Effector memory CD4-positive, alpha-beta T cell (primary cell): ENCODE measurements at regions not wholly inside any gene's neighbourhood (a gene's known extent, or its start where the extent isn't known, plus 50 kb on each side); places are given as distances from the start of the nearest gene placed in this dataset.

Source experiments
- DNase-seq, 3 donors: peaks; one replicate each; pipeline ENCODE4 v3.0.0-alpha.2; 2020
- H3K27ac ChIP-seq: 2 replicates; pipeline ENCODE4 v1.7.0; 2013; ENCODE audit warnings: mild to moderate bottlenecking, low read length, moderate library complexity; ENCODE audit not compliant: insufficient read depth, poor library complexity, severe bottlenecking
- H3K27me3 ChIP-seq: replicated peaks from 2 replicates; pipeline ENCODE4 v1.7.0; 2013; ENCODE audit warnings: mild to moderate bottlenecking, low read length; ENCODE audit not compliant: insufficient read depth, control insufficient read depth, poor library complexity, severe bottlenecking
- H3K36me3 ChIP-seq: 2 replicates; pipeline ENCODE4 v1.7.0; 2013; ENCODE audit warnings: mild to moderate bottlenecking, low read length, moderate library complexity; ENCODE audit not compliant: control insufficient read depth, insufficient read depth
- H3K4me1 ChIP-seq: 2 replicates; pipeline ENCODE4 v1.7.0; 2013; ENCODE audit warnings: low read length, mild to moderate bottlenecking; ENCODE audit not compliant: control insufficient read depth, insufficient read depth, poor library complexity, severe bottlenecking
- H3K4me3 ChIP-seq: 2 replicates; pipeline ENCODE4 v1.7.0; 2013; ENCODE audit warnings: low read length, low read depth, mild to moderate bottlenecking; ENCODE audit not compliant: insufficient read depth, poor library complexity, severe bottlenecking
- H3K9me3 ChIP-seq: 2 replicates; pipeline ENCODE4 v1.7.0; 2013; ENCODE audit warnings: mild to moderate bottlenecking, low read length, moderate library complexity; ENCODE audit not compliant: control insufficient read depth

- Histone ChIP-seq H3K9me3 (no peaks in the 10 kb centered on the region), H3K36me3 (no peaks in the 10 kb centered on the region), H3K4me3 (no peak overlapping the region), H3K4me1 (no peaks in the 10 kb centered on the region), H3K27ac (no peak overlapping the region), H3K27me3 (no peaks in the 10 kb centered on the region)
- DNase-seq = no peak
Measured at GRCh38 chr19:28405346-28405742, 807.6 kb downstream of the UQCRFS1 start.

DNA sequence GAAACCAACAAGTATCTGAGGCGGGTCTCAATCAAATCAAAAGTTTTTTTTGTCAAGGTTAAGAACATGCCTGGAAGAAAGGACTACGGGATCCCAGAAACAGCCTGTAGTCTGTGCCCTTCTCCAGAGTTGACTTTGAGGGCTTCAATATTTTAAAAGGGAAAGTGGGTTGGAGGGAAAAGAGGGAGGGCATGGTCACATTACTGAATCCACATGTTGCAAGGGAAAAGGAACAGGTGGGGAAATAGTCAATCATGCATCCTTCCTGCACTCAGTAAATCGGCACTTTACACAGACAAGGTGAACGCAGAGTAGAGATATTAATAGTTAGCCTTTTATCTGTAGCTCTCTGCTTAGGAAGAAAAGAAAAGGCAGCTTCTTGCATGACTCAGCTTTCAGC lies 808.5 kb downstream of the UQCRFS1 start:
- Histone ChIP-seq H3K36me3 (no peaks in the 10 kb centered on the region), H3K4me1 (no peaks in the 10 kb centered on the region), H3K27ac (no peak overlapping the region), H3K9me3 (no peaks in the 10 kb centered on the region), H3K27me3 (no peaks in the 10 kb centered on the region), H3K4me3 (no peak overlapping the region)
- no peak for DNase-seq

- no peaks in the 10 kb centered on the region for H3K9me3 ChIP-seq
- H3K36me3 ChIP-seq = no peaks in the 10 kb centered on the region
- H3K27ac ChIP-seq = no peak overlapping the region
- no peaks in the 10 kb centered on the region for H3K27me3 ChIP-seq
- no peaks in the 10 kb centered on the region for H3K4me1 ChIP-seq
- DNase-seq = no peak
- no peak overlapping the region for H3K4me3 ChIP-seq
Measured at GRCh38 chr19:28403690-28404089, 809.3 kb downstream of the UQCRFS1 start.

DNA sequence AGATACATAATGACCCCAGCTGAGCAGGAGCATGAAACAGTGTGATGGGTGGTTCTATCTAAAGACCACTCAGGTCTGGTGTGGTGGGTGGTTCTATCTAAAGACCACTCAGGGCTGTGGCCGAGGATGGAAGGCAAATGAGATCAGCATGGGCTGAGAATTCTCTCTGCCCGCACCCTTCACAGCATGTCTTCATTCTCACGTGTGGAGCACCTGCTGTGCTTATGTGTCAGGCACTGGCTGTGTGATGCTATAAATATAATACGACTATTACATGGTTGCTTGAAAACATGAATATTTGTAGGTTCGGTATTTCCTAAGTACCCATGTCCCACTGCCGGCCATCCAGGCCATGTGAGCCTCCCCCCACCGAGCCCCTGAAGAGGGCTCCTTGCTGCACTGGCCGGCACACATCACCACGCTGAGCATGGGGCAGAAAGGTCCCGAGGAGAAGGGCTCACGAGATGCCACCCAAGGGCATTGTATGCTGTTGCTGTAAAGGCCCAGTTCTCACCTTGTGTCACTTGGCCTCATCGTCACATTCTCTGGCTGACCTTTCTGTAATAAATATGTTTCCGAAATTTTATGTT lies 810.2 kb downstream of the UQCRFS1 start:
- Histone ChIP-seq H3K36me3 (no peaks in the 10 kb centered on the region), H3K4me1 (no peaks in the 10 kb centered on the region), H3K27ac (no peak overlapping the region), H3K9me3 (no peaks in the 10 kb centered on the region), H3K27me3 (no peaks in the 10 kb centered on the region), H3K4me3 (no peak overlapping the region)
- DNase-seq = no peak

DNA sequence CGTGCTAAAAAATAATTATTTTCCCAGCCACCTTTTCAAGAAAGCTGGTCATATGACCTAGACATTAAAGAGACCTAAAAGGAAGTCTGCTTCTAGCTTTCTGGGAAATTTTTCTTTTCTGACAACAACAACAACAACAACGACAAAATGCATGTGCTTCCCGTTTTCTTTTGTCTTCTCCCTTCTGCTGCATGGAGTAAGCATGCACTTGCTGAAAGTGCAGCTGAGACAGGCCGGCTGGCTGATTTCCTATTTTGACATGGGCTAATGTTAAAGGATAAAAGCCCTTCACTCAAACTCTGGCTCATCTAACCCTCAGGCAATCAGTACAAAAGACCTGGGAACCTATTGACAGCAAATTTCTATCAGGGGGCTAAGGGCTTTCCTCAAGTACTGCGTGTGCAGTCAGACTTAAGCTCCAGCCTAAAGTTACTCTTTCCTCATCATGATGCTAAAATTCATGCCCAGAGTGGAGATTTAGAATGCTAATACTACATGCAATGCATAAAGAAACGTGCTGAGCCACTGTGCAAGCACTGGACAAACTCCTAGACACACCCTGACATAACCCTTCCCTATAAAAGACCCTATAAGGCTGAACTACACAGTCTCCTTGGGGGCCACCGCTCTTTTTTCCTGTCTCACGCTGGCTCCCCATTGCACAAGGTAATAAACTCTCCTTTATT lies 811.1 kb downstream of the UQCRFS1 start:
- Histone ChIP-seq H3K27ac (no peak overlapping the region), H3K27me3 (no peaks in the 10 kb centered on the region), H3K9me3 (no peaks in the 10 kb centered on the region), H3K4me1 (no peaks in the 10 kb centered on the region), H3K36me3 (no peaks in the 10 kb centered on the region), H3K4me3 (no peak overlapping the region)
- no peak for DNase-seq

DNA sequence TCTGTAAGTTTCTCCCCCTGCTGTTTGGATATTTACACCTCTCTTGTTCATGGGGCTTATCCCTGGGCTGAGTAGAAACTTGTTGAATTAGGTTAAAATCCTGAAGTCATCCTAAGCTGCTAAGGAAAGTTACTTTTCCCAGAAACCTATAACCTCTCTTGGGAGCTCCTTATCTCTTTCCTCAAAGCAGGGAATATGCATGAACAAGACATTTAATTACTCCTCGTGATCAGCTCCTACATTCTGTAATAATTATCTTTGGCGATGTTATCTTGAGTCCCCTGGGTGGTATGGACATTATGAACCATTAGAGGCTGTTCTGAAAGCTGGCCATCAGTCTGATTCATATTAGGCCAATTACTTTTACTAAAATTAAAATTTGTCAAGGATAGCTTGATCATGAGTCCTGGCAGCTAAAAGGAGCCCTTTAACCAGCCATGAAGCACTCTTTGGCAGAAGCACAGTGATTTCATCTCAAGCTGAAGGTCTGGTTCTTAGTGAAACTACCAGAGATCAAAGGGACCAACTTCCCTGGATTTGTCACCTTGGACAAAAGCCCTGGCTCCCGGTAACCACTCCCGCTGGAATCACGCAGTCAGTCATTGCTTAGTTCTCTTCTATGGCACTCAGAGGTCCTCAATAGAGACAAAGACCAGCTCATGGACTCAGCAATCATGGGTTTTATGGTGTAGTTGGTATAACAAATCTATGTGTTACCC lies 811.8 kb downstream of the UQCRFS1 start:
- H3K4me3 ChIP-seq = no peak overlapping the region
- H3K27ac ChIP-seq = no peak overlapping the region
- DNase-seq = no peak
- H3K27me3 ChIP-seq = no peaks in the 10 kb centered on the region
- no peaks in the 10 kb centered on the region for H3K4me1 ChIP-seq
- H3K9me3 ChIP-seq = no peaks in the 10 kb centered on the region
- no peaks in the 10 kb centered on the region for H3K36me3 ChIP-seq

DNA sequence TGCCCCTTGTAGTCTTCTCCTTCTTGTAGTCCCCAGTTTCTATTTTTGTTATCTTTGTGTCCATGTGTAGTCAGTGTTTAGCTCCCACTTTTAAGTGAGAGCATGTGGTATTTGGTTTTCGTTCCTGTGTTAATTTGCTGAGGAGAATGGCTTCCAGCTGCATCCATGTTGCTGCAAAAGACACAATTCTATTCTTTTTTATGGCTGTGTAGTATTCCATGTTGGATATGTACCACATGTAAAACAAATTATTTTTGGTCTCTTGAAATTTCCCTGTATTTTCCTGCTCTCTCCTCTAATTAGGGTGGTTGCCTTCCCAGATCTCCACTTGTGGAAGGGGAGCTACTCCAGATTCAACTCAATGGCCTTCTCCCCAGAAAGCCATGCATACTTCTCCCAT lies 813.8 kb downstream of the UQCRFS1 start:
- Histone ChIP-seq H3K27me3 (no peaks in the 10 kb centered on the region), H3K27ac (no peak overlapping the region), H3K9me3 (no peaks in the 10 kb centered on the region), H3K4me3 (no peak overlapping the region), H3K36me3 (no peaks in the 10 kb centered on the region), H3K4me1 (no peaks in the 10 kb centered on the region)
- no peak for DNase-seq

- DNase-seq = no peak
- H3K27ac ChIP-seq = no peak overlapping the region
- H3K4me1 ChIP-seq = no peaks in the 10 kb centered on the region
- H3K4me3 ChIP-seq = no peak overlapping the region
- H3K36me3 ChIP-seq = no peaks in the 10 kb centered on the region
- no peaks in the 10 kb centered on the region for H3K27me3 ChIP-seq
- no peaks in the 10 kb centered on the region for H3K9me3 ChIP-seq
Measured at GRCh38 chr19:28397800-28398199, 815.2 kb downstream of the UQCRFS1 start.

DNA sequence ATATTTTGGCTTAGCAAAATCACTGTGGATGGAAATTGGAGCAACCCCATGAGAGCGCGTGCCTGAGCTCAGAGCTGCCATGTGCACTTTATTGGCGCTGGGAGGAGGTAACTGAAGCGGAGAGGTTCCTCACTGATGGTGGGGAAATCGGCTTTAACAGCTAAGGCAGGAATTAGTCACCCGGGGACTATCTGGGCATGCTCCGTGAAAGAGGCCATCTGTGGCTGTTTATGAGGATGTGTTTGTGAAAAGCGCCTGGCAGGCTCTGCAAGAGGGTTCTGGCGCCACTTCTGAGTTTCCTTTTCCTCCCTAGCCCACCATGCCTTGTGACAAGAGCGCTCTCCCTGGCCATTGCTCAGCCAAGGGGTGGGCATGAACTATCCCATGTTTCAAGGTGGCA lies 815.6 kb downstream of the UQCRFS1 start:
- DNase-seq = no peak
- H3K4me1 ChIP-seq = no peaks in the 10 kb centered on the region
- H3K27me3 ChIP-seq = no peaks in the 10 kb centered on the region
- no peaks in the 10 kb centered on the region for H3K9me3 ChIP-seq
- H3K27ac ChIP-seq = no peak overlapping the region
- H3K4me3 ChIP-seq = no peak overlapping the region
- no peaks in the 10 kb centered on the region for H3K36me3 ChIP-seq

DNA sequence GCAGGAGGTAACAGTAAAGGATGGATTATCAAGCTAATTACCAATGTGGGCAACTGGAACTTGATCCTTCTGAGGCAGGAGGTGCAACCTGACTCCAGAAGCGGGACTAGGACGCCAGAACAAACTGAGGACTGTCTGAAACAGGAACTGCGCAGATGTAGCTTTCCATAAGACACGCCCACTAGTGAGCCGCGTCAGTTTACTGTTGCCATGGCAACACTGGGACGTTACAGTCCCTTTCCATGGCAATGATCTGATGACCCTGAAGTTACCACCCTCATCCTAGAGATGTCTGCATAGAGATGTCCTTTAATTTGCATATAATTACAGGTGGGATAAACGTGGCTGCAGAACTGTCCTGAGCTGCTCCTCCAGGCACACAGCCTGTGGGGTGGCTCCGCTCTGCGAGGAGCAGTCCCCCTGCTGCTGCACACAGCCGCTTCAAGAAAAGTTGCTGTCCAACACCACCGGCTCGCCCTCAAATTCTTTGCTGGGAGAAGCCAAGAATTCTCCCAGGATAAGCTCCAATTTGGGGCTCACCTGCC lies 816.6 kb downstream of the UQCRFS1 start:
- Histone ChIP-seq H3K4me3 (no peak overlapping the region), H3K9me3 (no peaks in the 10 kb centered on the region), H3K27me3 (no peaks in the 10 kb centered on the region), H3K27ac (no peak overlapping the region), H3K36me3 (no peaks in the 10 kb centered on the region), H3K4me1 (no peaks in the 10 kb centered on the region)
- DNase-seq = no peak
